K562 (cell line): ENCODE measurements at regions not wholly inside any gene's neighbourhood (a gene's known extent, or its start where the extent isn't known, plus 50 kb on each side); places are given as distances from the start of the nearest gene placed in this dataset.

ENCODE experiments used
- ATAC-seq: fragments of 200-7000 bp; cut with Tn5 transposase; 3 replicates; pipeline ENCODE4 v1.9.1; 2020; ENCODE audit warnings: moderate library complexity
- BruUV-seq: library from RNA; stranded (reverse); fragments of 400-500 nt; replicated peaks from 2 replicates; lab custom pipeline; 2021; lab: Mats Ljungman, UMichigan
- CTCF ChIA-PET: fragments of 300-600 bp; formaldehyde crosslinking; extraction: SDS; loops from one replicate; lab custom pipeline; 2021; ENCODE audit warnings: low intra/inter-chr PET ratio; lab: Yijun Ruan, JAX
- POLR2A ChIA-PET: fragments of 300-600, 350-650 bp; sonication (Branson Sonifier 250); formaldehyde crosslinking; extraction: SDS; loops from one replicate; lab custom pipeline; 2021; ENCODE audit warnings: antibody characterized with exemption, inconsistent platforms; lab: Yijun Ruan, JAX
- DNase-seq, 4 experiments: peaks; one replicate each; pipeline versions ENCODE4 v3.0.0 to v3.0.0-alpha.2; 2011 to 2018; ENCODE audit warnings: low spot score in 3 of 4, mixed read lengths in 3 of 4; ENCODE audit errors: extremely low read depth in 1 of 4
- FAIRE-seq: peaks from 2 replicates; lab custom pipeline; 2011; peaks lifted over from hg19 to GRCh38; lab: Jason Lieb, UNC
- H2AFZ ChIP-seq: 2 replicates; pipeline ENCODE4 v1.6.0; 2011; ENCODE audit warnings: low read depth, low read length, control low read depth, inconsistent platforms
- H3K27ac ChIP-seq: fragments of 200-600 bp; 3 replicates; pipeline ENCODE4 v1.8.0; 2011; ENCODE audit warnings: low read depth, mild to moderate bottlenecking, control low read depth, inconsistent platforms, low read length, moderate library complexity, mixed read lengths; ENCODE audit errors: extremely low read depth
- H3K27me3 ChIP-seq, 2 experiments: fragments of 300-600 bp in 1 of 2; 2 replicates in 1 of 2; 3 replicates in 1 of 2; pipeline versions ENCODE4 v1.6.0 to v1.8.0; 2011; ENCODE audit warnings: inconsistent platforms in 2 of 2, low read length in 2 of 2, mild to moderate bottlenecking in 1 of 2, mixed read lengths in 1 of 2, moderate library complexity in 1 of 2; ENCODE audit not compliant: control insufficient read depth in 2 of 2, insufficient read depth in 2 of 2
- H3K36me3 ChIP-seq: fragments of 300-600 bp; 3 replicates; pipeline ENCODE4 v1.8.0; 2011; ENCODE audit warnings: mild to moderate bottlenecking, low read length, inconsistent platforms; ENCODE audit not compliant: control insufficient read depth, insufficient read depth
- H3K4me1 ChIP-seq, 2 experiments: fragments of 200-600 bp in 1 of 2; replicated peaks in 1 of 2; 2 replicates in 1 of 2; 3 replicates in 1 of 2; pipeline versions ENCODE4 v1.5.1 to v1.8.0; 2011; ENCODE audit warnings: inconsistent platforms in 2 of 2, low read length in 2 of 2, mild to moderate bottlenecking in 1 of 2, mixed read lengths in 1 of 2, moderate library complexity in 1 of 2; ENCODE audit not compliant: control insufficient read depth in 2 of 2, insufficient read depth in 2 of 2
- H3K4me2 ChIP-seq: 2 replicates; pipeline ENCODE4 v1.6.1; 2011; ENCODE audit warnings: low read length, control low read depth, inconsistent platforms, mixed read lengths; ENCODE audit not compliant: insufficient read depth
- H3K4me3 ChIP-seq: fragments of 200-600 bp; sonication (generic), shearing (Covaris generic); 2 replicates; pipeline ENCODE4 v1.5.1; 2016; ENCODE audit warnings: control low read depth, inconsistent platforms
- H3K79me2 ChIP-seq: fragments of 200-600 bp; 3 replicates; pipeline ENCODE4 v1.8.0; 2011; ENCODE audit warnings: low read length, inconsistent platforms; ENCODE audit not compliant: control insufficient read depth, insufficient read depth
- H3K9ac ChIP-seq, 2 experiments: 2 replicates each; pipeline versions ENCODE4 v1.6.0 to v1.6.1; 2011; ENCODE audit warnings: low read depth in 2 of 2, low read length in 2 of 2, control low read depth in 1 of 2, inconsistent platforms in 1 of 2, mild to moderate bottlenecking in 1 of 2, mixed read lengths in 1 of 2; ENCODE audit not compliant: insufficient read depth in 1 of 2
- H3K9me1 ChIP-seq: one replicate; pipeline ENCODE4 v1.6.0; 2011; ENCODE audit warnings: inconsistent platforms, mild to moderate bottlenecking, low read length, moderate library complexity; ENCODE audit not compliant: control insufficient read depth, insufficient read depth
- H3K9me3 ChIP-seq: replicated peaks from 2 replicates; pipeline ENCODE4 v1.5.1; 2011; ENCODE audit warnings: low read depth, low read length, inconsistent platforms; ENCODE audit not compliant: control insufficient read depth, insufficient read depth
- H4K20me1 ChIP-seq: replicated peaks from 2 replicates; pipeline ENCODE4 v1.6.1; 2011; ENCODE audit warnings: low read length, inconsistent platforms, mixed read lengths; ENCODE audit not compliant: control insufficient read depth, insufficient read depth
- ARID1B ChIP-seq: fragments of 450-650 bp; IDR thresholded peaks from 2 replicates; pipeline ENCODE4 v1.6.1; 2016; ENCODE audit warnings: antibody characterized with exemption, mild to moderate bottlenecking, inconsistent platforms
- FOXA1 ChIP-seq: fragments of 450-650 bp; IDR thresholded peaks from 2 replicates; pipeline ENCODE4 v1.6.1; 2016; ENCODE audit warnings: mild to moderate bottlenecking, borderline replicate concordance
- FUS ChIP-seq: fragments of 200-400 bp; formaldehyde crosslinking; optimal IDR thresholded peaks from 2 replicates; pipeline ENCODE3; 2017; ENCODE audit warnings: low read depth, low read length
- GTF2A2 ChIP-seq: IDR thresholded peaks from 2 replicates; pipeline ENCODE4 v1.6.1; 2016; ENCODE audit warnings: mild to moderate bottlenecking, missing genetic modification characterization, missing compliant biosample characterization
- KLF16 ChIP-seq: IDR thresholded peaks from 2 replicates; pipeline ENCODE4 v1.6.1; 2016; ENCODE audit warnings: antibody characterized with exemption
- MED1 ChIP-seq: sonication (generic); formaldehyde crosslinking; IDR thresholded peaks from 2 replicates; pipeline ENCODE4 v1.8.1; 2023; ENCODE audit warnings: missing genetic modification reagents, borderline replicate concordance
- NCOA1 ChIP-seq: fragments of 450-650 bp; IDR thresholded peaks from 2 replicates; pipeline ENCODE4 v1.6.1; 2016; ENCODE audit warnings: low read depth
- RUNX1 ChIP-seq: sonication (generic); IDR thresholded peaks from 2 replicates; pipeline ENCODE4 v1.6.1; 2016; ENCODE audit warnings: antibody characterized with exemption, low read depth
- SLC30A9 ChIP-seq: fragments of 250-450 bp; sonication (Bioruptor Pico); IDR thresholded peaks from 2 replicates; pipeline ENCODE4 v1.8.0; 2022; ENCODE audit warnings: mild to moderate bottlenecking, moderate library complexity
- SRF ChIP-seq, 2 experiments: fragments of 250-450, 450-650 bp in 1 of 2; sonication (Bioruptor Pico) in 1 of 2; sonication (generic) in 1 of 2; formaldehyde crosslinking; IDR thresholded peaks; 2 replicates each; pipeline versions ENCODE4 v1.5.0 to v1.5.1; 2020 to 2022; ENCODE audit warnings: mild to moderate bottlenecking in 1 of 2, missing genetic modification reagents in 1 of 2
- STAT6 ChIP-seq: sonication (generic); formaldehyde crosslinking; IDR thresholded peaks from 2 replicates; pipeline ENCODE4 v1.8.1; 2023; ENCODE audit warnings: mild to moderate bottlenecking, missing genetic modification reagents
- TFE3 ChIP-seq: fragments of 450-650 bp; formaldehyde crosslinking; IDR thresholded peaks from 2 replicates; pipeline ENCODE4 v1.4.0; 2020; ENCODE audit warnings: mild to moderate bottlenecking, mixed read lengths
- ZKSCAN3 ChIP-seq: fragments of 250-450 bp; sonication (Bioruptor Pico); IDR thresholded peaks from 2 replicates; pipeline ENCODE4 v1.4.0; 2020
- ZNF184 ChIP-seq: sonication (generic); formaldehyde crosslinking; IDR thresholded peaks from 2 replicates; pipeline ENCODE4 v1.5.0; 2020; ENCODE audit warnings: missing genetic modification reagents
- ZNF311 ChIP-seq: fragments of 250-450 bp; sonication (Bioruptor Pico); IDR thresholded peaks from 2 replicates; pipeline ENCODE4 v1.4.0; 2020; ENCODE audit warnings: mild to moderate bottlenecking, moderate library complexity
- ZNF644 ChIP-seq: fragments of 200-800 bp; sonication (Bioruptor generic); IDR thresholded peaks from 2 replicates; pipeline ENCODE4 v1.6.1; 2016; ENCODE audit warnings: low read depth, missing genetic modification characterization, missing compliant biosample characterization
- ZNF699 ChIP-seq: fragments of 250-450 bp; sonication (Bioruptor Pico); IDR thresholded peaks from 2 replicates; pipeline ENCODE4 v1.8.0; 2021; ENCODE audit warnings: mild to moderate bottlenecking, moderate library complexity; ENCODE audit not compliant: insufficient replicate concordance
- WGBS: fragments of 100-300 bp; shearing (Covaris generic); methylation state at CpG from one replicate; pipeline ENCODE4 v1.1.6; 2016; ENCODE audit warnings: low coverage, mixed read lengths; ENCODE audit not compliant: insufficient coverage; ENCODE audit errors: missing lambda C conversion rate; 5-methylcytosine and 5-hydroxymethylcytosine counted together
- in situ Hi-C: fragments of 300-500 bp; cut with MboI; formaldehyde crosslinking; loops from 4 replicates; pipeline ENCODE4 v1.15.0; 2018; ENCODE audit warnings: inconsistent platforms, mixed read lengths
- intact Hi-C: fragments of 100-400 bp; cut with micrococcal nuclease; formaldehyde crosslinking; loops from 2 replicates; pipeline ENCODE4 v1.14.2; 2022
- TF ChIP-seq, protein P1 (sequence below), 3 experiments: fragments of 200-800 bp in 1 of 3; fragments of 250-450 bp in 1 of 3; fragments of 450-650 bp in 1 of 3; sonication (Bioruptor Pico) in 1 of 3; sonication (Bioruptor generic) in 1 of 3; formaldehyde crosslinking in 1 of 3; IDR thresholded peaks; 2 replicates each; pipeline versions ENCODE4 v1.6.1 to v1.8.0; 2016 to 2022; ENCODE audit warnings: mild to moderate bottlenecking in 2 of 3, missing genetic modification characterization in 2 of 3, missing compliant biosample characterization in 1 of 3, moderate library complexity in 1 of 3

DNA sequence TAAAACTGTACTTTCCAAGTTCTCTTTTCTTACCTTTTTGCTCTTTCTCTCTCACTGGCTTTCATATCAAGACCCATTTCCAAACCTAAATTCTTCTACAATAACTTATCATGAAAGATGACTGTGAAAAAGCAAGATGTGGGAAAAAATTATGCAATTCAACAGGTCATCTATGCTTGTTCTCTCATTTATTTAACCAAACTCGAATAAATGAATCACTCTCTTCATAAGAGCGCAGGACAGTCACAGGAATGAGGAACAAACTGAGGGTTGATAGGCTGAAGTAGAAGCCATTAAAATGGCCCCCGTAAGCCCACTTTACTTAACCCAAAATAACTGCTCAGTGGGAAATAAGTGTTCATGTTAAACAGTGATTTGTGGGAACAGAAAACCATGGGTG is 1289.7 kb upstream of the SORCS1 start:
- no peaks in the 10 kb centered on the region for H3K36me3 ChIP-seq
- no TSS peak for BruUV-seq
- H3K9me3 ChIP-seq, result no peaks in the 10 kb centered on the region; the same call in 1 of the 2 replicates
- no peak overlapping the region for H3K9ac ChIP-seq
- in situ Hi-C loops (no loop called here), intact Hi-C loops (no loop called here)
- no peak overlapping the region for H3K27ac ChIP-seq
- no peak overlapping the region for H2AFZ ChIP-seq
- no peaks in the 10 kb centered on the region for H4K20me1 ChIP-seq
- DNase-seq, result no peak
- no peaks in the 10 kb centered on the region for H3K4me1 ChIP-seq
- no peak overlapping the region for H3K4me2 ChIP-seq
- no peak overlapping the region for H3K4me3 ChIP-seq
- no peak for ATAC-seq
- POLR2A ChIA-PET, result no interaction called here
- WGBS, result 3% methylated on average over 3 of the region's 3 CpGs
- FAIRE-seq, result no peak
- H3K27me3 ChIP-seq, result no peaks in the 10 kb centered on the region
- no peaks in the 10 kb centered on the region for H3K79me2 ChIP-seq
- CTCF ChIA-PET, result no interaction called here
- no peaks in the 10 kb centered on the region for H3K9me1 ChIP-seq
- TF ChIP-seq ZNF184 (CRISPR knock-in tag) (no peak), ARID1B (no peak), ZNF644 (tag) (no peak), STAT6 (CRISPR knock-in tag) (no peak), ZKSCAN3 (CRISPR knock-in tag) (no peak), FUS (no peak), SRF (CRISPR knock-in tag; IDR thresholded peaks at IDR 0.05) (no peak), TFE3 (no peak), GTF2A2 (tag) (no peak), ZNF311 (CRISPR knock-in tag) (no peak), SLC30A9 (no peak), ZNF699 (no peak), FOXA1 (no peak), NCOA1 (no peak), KLF16 (no peak), MED1 (CRISPR knock-in tag) (no peak), RUNX1 (no peak)
- TF ChIP-seq, protein P1, sequence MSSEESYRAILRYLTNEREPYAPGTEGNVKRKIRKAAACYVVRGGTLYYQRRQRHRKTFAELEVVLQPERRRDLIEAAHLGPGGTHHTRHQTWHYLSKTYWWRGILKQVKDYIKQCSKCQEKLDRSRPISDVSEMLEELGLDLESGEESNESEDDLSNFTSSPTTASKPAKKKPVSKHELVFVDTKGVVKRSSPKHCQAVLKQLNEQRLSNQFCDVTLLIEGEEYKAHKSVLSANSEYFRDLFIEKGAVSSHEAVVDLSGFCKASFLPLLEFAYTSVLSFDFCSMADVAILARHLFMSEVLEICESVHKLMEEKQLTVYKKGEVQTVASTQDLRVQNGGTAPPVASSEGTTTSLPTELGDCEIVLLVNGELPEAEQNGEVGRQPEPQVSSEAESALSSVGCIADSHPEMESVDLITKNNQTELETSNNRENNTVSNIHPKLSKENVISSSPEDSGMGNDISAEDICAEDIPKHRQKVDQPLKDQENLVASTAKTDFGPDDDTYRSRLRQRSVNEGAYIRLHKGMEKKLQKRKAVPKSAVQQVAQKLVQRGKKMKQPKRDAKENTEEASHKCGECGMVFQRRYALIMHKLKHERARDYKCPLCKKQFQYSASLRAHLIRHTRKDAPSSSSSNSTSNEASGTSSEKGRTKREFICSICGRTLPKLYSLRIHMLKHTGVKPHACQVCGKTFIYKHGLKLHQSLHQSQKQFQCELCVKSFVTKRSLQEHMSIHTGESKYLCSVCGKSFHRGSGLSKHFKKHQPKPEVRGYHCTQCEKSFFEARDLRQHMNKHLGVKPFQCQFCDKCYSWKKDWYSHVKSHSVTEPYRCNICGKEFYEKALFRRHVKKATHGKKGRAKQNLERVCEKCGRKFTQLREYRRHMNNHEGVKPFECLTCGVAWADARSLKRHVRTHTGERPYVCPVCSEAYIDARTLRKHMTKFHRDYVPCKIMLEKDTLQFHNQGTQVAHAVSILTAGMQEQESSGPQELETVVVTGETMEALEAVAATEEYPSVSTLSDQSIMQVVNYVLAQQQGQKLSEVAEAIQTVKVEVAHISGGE (CRISPR knock-in tag; IDR thresholded peaks at IDR 0.05), result no peak
